ENCODE measurements at regions not wholly inside any gene's neighbourhood (a gene's known extent, or its start where the extent isn't known, plus 50 kb on each side); places are given as distances from the start of the nearest gene placed in this dataset.

DNA sequence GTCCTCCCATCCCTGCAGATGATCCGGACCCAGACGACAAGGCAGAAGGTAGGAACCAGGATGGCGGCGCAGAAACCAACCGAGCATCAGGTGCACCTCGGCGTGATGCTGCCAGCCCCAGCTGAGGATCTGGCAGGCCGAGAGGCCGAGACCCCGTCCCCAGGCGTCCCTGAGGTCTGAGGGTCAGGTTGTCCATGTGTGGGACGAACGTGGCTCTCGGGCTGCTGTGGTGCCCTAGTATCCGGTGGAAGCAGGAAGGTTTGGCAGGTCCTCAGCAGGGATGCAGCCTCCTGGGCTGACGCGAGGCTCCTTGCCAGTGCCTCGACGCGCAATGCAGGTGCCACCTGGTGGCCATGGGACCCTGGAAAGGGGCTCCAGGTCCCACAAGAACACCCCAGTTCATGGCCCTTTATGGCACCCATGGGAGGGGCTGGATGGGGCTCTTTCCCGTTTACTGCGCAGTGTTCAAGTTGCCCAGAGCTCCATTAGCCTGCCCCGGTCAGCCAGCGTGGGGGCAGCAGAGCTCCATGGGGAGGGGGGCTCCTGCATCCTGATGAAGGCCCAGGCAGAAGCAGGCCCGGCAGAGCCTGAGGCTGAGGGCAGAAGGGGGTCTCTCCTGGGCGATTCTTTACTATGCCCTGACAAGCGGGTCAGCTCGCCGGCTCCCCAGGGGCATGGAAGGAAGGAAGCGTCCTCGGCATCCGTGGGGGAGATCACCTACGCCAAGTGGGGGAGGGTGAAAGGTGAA, 129.9 kb downstream of the CTTN start:
- no peak overlapping the region for H3K27ac ChIP-seq
- 76 to 83% (median 79%) methylated on average over 30 to 33 of the region's 33 CpGs for WGBS, 3 donors
- H3K9me3 ChIP-seq, result no peaks in the 10 kb centered on the region
- TF ChIP-seq, protein P1, sequence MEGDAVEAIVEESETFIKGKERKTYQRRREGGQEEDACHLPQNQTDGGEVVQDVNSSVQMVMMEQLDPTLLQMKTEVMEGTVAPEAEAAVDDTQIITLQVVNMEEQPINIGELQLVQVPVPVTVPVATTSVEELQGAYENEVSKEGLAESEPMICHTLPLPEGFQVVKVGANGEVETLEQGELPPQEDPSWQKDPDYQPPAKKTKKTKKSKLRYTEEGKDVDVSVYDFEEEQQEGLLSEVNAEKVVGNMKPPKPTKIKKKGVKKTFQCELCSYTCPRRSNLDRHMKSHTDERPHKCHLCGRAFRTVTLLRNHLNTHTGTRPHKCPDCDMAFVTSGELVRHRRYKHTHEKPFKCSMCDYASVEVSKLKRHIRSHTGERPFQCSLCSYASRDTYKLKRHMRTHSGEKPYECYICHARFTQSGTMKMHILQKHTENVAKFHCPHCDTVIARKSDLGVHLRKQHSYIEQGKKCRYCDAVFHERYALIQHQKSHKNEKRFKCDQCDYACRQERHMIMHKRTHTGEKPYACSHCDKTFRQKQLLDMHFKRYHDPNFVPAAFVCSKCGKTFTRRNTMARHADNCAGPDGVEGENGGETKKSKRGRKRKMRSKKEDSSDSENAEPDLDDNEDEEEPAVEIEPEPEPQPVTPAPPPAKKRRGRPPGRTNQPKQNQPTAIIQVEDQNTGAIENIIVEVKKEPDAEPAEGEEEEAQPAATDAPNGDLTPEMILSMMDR (IDR thresholded peaks at IDR 0.05), result no peak
- ATAC-seq (no peak), DNase-seq (peak in 1 of 2 donors; percentile 25)
- H3K4me3 ChIP-seq, result no peak overlapping the region
- no peaks in the 10 kb centered on the region for H3K4me1 ChIP-seq
- H3K36me3 ChIP-seq (ENCODE audit: insufficient read depth in 1 of 2, low read depth in 1 of 2), result no peaks in the 10 kb centered on the region
- peaks cover 0 to 10% (median 0%) of the 10 kb centered on the region in 3 donors for H3K27me3 ChIP-seq (ENCODE audit: insufficient read depth in 3 of 3, low read length in 2 of 3)
- intact Hi-C loops (cut with DNase I), result no loop called here

DNA sequence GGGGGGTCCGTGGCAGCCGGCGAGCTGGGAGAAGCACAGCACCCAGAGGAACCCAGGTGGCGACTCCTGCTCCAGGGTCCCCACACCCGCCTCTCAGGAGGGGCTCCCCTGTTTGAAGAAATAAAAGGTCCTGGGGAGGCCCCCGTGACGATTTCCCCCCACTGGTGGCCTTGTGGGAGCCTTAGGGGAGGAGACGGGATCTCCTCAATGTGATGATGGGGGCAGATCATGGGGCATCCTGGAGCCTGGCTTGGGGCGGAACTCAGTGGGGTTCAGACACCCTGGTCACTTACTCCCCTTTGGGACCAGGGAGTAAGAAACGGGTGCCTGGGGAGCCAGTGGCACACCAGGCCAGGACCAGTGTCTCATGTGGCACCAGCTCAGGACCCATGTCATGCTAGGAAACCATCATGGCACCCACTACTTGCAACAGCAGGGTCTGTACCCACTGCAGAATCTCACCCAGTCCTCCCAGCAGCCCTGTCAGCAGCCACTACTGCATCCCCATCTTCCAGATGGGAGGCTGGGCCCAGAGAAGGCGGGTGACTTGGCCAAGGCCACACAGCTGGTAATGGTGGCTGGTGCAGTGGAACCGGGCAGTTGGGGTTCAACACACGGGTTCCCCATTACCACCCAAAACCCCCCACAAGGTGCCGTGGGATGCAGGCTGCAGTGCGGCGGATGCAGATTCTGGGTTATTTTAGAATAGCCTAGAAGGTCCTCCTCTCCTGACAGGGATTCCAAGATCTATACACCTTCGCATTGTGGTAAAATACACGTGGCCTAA, 130.7 kb downstream of the CTTN start:
- Histone ChIP-seq H3K27me3 (ENCODE audit: insufficient read depth in 3 of 3, low read length in 2 of 3) (peaks cover 0 to 6% (median 0%) of the 10 kb centered on the region in 3 donors), H3K36me3 (ENCODE audit: insufficient read depth in 1 of 2, low read depth in 1 of 2) (no peaks in the 10 kb centered on the region), H3K4me1 (no peaks in the 10 kb centered on the region), H3K9me3 (no peaks in the 10 kb centered on the region), H3K27ac (no peak overlapping the region), H3K4me3 (no peak overlapping the region)
- 91 to 95% (median 92%) methylated on average over 18 of the region's 18 CpGs for WGBS, 3 donors
- DNase-seq (peak in 1 of 2 donors; percentile 43), ATAC-seq (no peak)
- intact Hi-C loops (cut with DNase I), result no loop called here
- TF ChIP-seq, protein P1 (IDR thresholded peaks at IDR 0.05), result no peak

DNA sequence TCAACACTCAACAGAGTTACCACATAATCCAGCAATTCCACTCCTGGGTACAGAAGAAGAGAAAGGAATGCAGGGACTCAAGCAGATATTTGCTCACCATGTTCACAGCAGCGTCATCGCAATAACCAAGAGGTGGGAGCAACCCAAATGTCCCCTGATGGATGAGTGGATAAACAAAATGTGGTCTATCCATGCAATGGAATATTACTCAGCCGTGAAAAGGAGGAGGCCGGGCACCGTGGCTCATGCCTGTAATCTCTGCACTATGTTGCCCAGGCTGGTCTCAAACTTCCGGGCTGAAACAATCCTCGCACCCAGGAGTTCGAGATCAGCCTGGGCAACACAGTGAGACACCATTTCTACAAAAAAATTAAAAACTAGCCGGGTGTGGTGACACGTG, 131.7 kb downstream of the CTTN start:
- TF ChIP-seq, protein P1 (IDR thresholded peaks at IDR 0.05), result no peak
- ATAC-seq, result no peak
- H3K27ac ChIP-seq, result no peak overlapping the region
- H3K4me3 ChIP-seq, result no peak overlapping the region
- intact Hi-C loops (cut with DNase I), result no loop called here
- no peaks in the 10 kb centered on the region for H3K4me1 ChIP-seq
- H3K9me3 ChIP-seq, result no peaks in the 10 kb centered on the region
- no peaks in the 10 kb centered on the region for H3K27me3 ChIP-seq (ENCODE audit: insufficient read depth in 3 of 3, low read length in 2 of 3)
- no peaks in the 10 kb centered on the region for H3K36me3 ChIP-seq (ENCODE audit: insufficient read depth in 1 of 2, low read depth in 1 of 2)
- DNase-seq, result no peak
- WGBS, 3 donors, result 87 to 99% (median 88%) methylated on average over 10 of the region's 10 CpGs

DNA sequence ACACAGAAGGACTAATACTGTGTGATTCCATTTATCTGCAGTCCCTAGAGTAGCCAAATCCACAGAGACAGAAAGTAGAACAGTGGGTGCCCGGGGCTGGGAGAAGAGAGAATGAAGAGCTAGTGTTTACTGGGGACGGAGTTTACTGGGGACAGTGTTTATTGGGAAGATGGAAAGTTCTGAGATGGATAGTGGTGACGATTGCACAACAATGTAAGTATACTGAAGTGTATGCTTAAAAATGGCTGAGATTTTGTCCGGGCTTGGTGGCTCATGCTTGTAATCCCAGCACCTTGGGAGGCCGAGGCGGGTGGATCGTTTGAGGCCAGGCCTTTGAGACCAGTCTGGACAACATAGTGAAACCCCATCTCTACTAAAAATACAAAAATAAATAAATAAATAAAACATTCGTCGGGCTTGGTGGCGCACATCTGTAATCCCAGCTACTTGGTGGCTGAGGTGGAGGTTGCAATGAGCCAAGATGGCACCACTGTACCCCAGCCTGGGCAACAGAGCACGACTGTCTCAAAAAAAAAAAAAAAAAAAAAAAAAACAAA, 132.4 kb downstream of the CTTN start:
- intact Hi-C loops (cut with DNase I), result no loop called here
- no peak for ATAC-seq

More for the DNA sequence above, 132.4 kb downstream of the CTTN start:
- TF ChIP-seq, protein P1 (IDR thresholded peaks at IDR 0.05), result no peak
- Histone ChIP-seq H3K27me3 (ENCODE audit: insufficient read depth in 3 of 3, low read length in 2 of 3) (peaks cover 0 to 1% (median 0%) of the 10 kb centered on the region in 3 donors), H3K27ac (no peak overlapping the region), H3K4me3 (no peak overlapping the region), H3K4me1 (no peaks in the 10 kb centered on the region), H3K9me3 (no peaks in the 10 kb centered on the region), H3K36me3 (ENCODE audit: insufficient read depth in 1 of 2, low read depth in 1 of 2) (no peaks in the 10 kb centered on the region)
- 91 to 93% (median 93%) methylated on average over 11 of the region's 11 CpGs for WGBS, 3 donors
- DNase-seq, result peak in 1 of 2 donors; percentile 15
